H9 (cell line): ENCODE measurements at regions not wholly inside any gene's neighbourhood (a gene's known extent, or its start where the extent isn't known, plus 50 kb on each side); places are given as distances from the start of the nearest gene placed in this dataset.

Experiments
- DNase-seq: peaks from one replicate; pipeline ENCODE4 v3.0.0-alpha.2; 2017
- H2AFZ ChIP-seq: one replicate; pipeline ENCODE4 v1.6.1; 2013; ENCODE audit warnings: mild to moderate bottlenecking, low read length, control low read depth, moderate library complexity
- H2AK5ac ChIP-seq: 2 replicates; pipeline ENCODE4 v1.6.1; 2013; ENCODE audit warnings: low read length, control low read depth, mixed read lengths; ENCODE audit not compliant: insufficient read length
- H2BK120ac ChIP-seq: one replicate; pipeline ENCODE4 v1.6.1; 2013; ENCODE audit warnings: low read depth, mild to moderate bottlenecking, low read length, control low read depth, inconsistent platforms; ENCODE audit not compliant: poor library complexity, severe bottlenecking
- H2BK12ac ChIP-seq: 2 replicates; pipeline ENCODE4 v1.6.1; 2013; ENCODE audit warnings: low read length, control low read depth, mixed read lengths, low read depth; ENCODE audit not compliant: insufficient read length
- H2BK15ac ChIP-seq: 2 replicates; pipeline ENCODE4 v1.6.1; 2013; ENCODE audit warnings: low read depth, low read length, control low read depth
- H2BK20ac ChIP-seq: one replicate; pipeline ENCODE4 v1.6.1; 2013; ENCODE audit warnings: low read depth, mild to moderate bottlenecking, low read length, control low read depth, inconsistent platforms; ENCODE audit not compliant: poor library complexity, severe bottlenecking
- H2BK5ac ChIP-seq: 2 replicates; pipeline ENCODE4 v1.6.1; 2013; ENCODE audit warnings: low read length, control low read depth, mixed read lengths; ENCODE audit not compliant: insufficient read length
- H3K14ac ChIP-seq: 2 replicates; pipeline ENCODE4 v1.6.1; 2013; ENCODE audit warnings: low read length, control low read depth; ENCODE audit not compliant: insufficient read depth
- H3K18ac ChIP-seq: 2 replicates; pipeline ENCODE4 v1.6.1; 2013; ENCODE audit warnings: low read depth, mild to moderate bottlenecking, mixed read lengths, low read length, control low read depth; ENCODE audit not compliant: insufficient read length
- H3K23ac ChIP-seq: 2 replicates; pipeline ENCODE4 v1.6.1; 2013; ENCODE audit warnings: low read length, control low read depth, mixed read lengths, low read depth; ENCODE audit not compliant: insufficient read length
- H3K23me2 ChIP-seq: 2 replicates; pipeline ENCODE4 v1.6.1; 2013; ENCODE audit warnings: low read depth, mild to moderate bottlenecking, mixed read lengths, low read length, control low read depth; ENCODE audit not compliant: insufficient read length, poor library complexity, severe bottlenecking
- H3K27ac ChIP-seq: 2 replicates; pipeline ENCODE4 v1.5.1; 2013; ENCODE audit warnings: low read length, control low read depth, mixed read lengths, low read depth; ENCODE audit not compliant: insufficient read length
- H3K27me3 ChIP-seq: 2 replicates; pipeline ENCODE4 v1.6.1; 2013; ENCODE audit warnings: low read length, control low read depth, inconsistent platforms; ENCODE audit not compliant: insufficient read depth
- H3K4ac ChIP-seq: 2 replicates; pipeline ENCODE4 v1.6.1; 2013; ENCODE audit warnings: low read depth, mild to moderate bottlenecking, control low read depth, inconsistent platforms, low read length, moderate library complexity
- H3K4me1 ChIP-seq: 2 replicates; pipeline ENCODE4 v1.6.1; 2013; ENCODE audit warnings: low read length, control low read depth, inconsistent platforms; ENCODE audit not compliant: insufficient read depth
- H3K4me2 ChIP-seq: 2 replicates; pipeline ENCODE4 v1.6.1; 2013; ENCODE audit warnings: low read length, control low read depth, mixed read lengths; ENCODE audit not compliant: insufficient read length, insufficient read depth
- H3K56ac ChIP-seq: 2 replicates; pipeline ENCODE4 v1.6.1; 2013; ENCODE audit warnings: low read depth, mild to moderate bottlenecking, mixed read lengths, low read length, control low read depth; ENCODE audit not compliant: insufficient read length
- H3K79me1 ChIP-seq: 2 replicates; pipeline ENCODE4 v1.6.1; 2013; ENCODE audit warnings: low read depth, mild to moderate bottlenecking, moderate library complexity, low read length, control low read depth, inconsistent platforms; ENCODE audit not compliant: insufficient read depth, poor library complexity, severe bottlenecking
- H3K79me2 ChIP-seq: 2 replicates; pipeline ENCODE4 v1.6.1; 2013; ENCODE audit warnings: low read length, control low read depth, inconsistent platforms; ENCODE audit not compliant: insufficient read depth
- H3K9ac ChIP-seq: 2 replicates; pipeline ENCODE4 v1.6.1; 2013; ENCODE audit warnings: low read length, control low read depth, mixed read lengths; ENCODE audit not compliant: insufficient read length; ENCODE audit errors: extremely low read depth
- H3K9me3 ChIP-seq: one replicate; pipeline ENCODE4 v1.6.1; 2013; ENCODE audit warnings: low read depth, low read length, inconsistent platforms; ENCODE audit not compliant: control insufficient read depth
- H3T11ph ChIP-seq: one replicate; pipeline ENCODE4 v1.6.1; 2013; ENCODE audit warnings: mild to moderate bottlenecking, low read length, control low read depth, inconsistent platforms
- H4K20me1 ChIP-seq: one replicate; pipeline ENCODE4 v1.6.1; 2013; ENCODE audit not compliant: control insufficient read depth, insufficient read length, insufficient read depth
- H4K5ac ChIP-seq: 2 replicates; pipeline ENCODE4 v1.6.1; 2013; ENCODE audit warnings: low read depth, mild to moderate bottlenecking, mixed read lengths, low read length, control low read depth; ENCODE audit not compliant: insufficient read length
- H4K8ac ChIP-seq: replicated peaks from 2 replicates; pipeline ENCODE4 v1.6.1; 2013; ENCODE audit warnings: low read length, control low read depth, mixed read lengths, low read depth; ENCODE audit not compliant: insufficient read length
- H4K91ac ChIP-seq: 2 replicates; pipeline ENCODE4 v1.6.1; 2013; ENCODE audit warnings: low read depth, mild to moderate bottlenecking, moderate library complexity, mixed read lengths, low read length, control low read depth; ENCODE audit not compliant: insufficient read length
- H3K27ac Mint-ChIP-seq, 3 experiments: 2 replicates in 2 of 3; 3 replicates in 1 of 3; pipeline ENCODE4 v1.8.0; 2020 to 2021; ENCODE audit warnings: mixed read lengths in 3 of 3, mild to moderate bottlenecking in 1 of 3, moderate library complexity in 1 of 3
- H3K27me3 Mint-ChIP-seq: 2 replicates; pipeline ENCODE4 v1.8.0; 2021; ENCODE audit warnings: low read depth, mild to moderate bottlenecking, moderate library complexity, mixed read lengths
- H3K36me3 Mint-ChIP-seq, 3 experiments: 2 replicates in 2 of 3; 3 replicates in 1 of 3; pipeline ENCODE4 v1.8.0; 2020 to 2021; ENCODE audit warnings: low read depth in 3 of 3, mixed read lengths in 3 of 3; ENCODE audit not compliant: insufficient read depth in 1 of 3
- H3K4me1 Mint-ChIP-seq, 2 experiments: 2 replicates each; pipeline ENCODE4 v1.8.0; 2020; ENCODE audit warnings: mixed read lengths in 2 of 2
- H3K4me3 Mint-ChIP-seq, 2 experiments: 2 replicates in 1 of 2; 3 replicates in 1 of 2; pipeline ENCODE4 v1.8.0; 2020 to 2021; ENCODE audit warnings: mild to moderate bottlenecking in 2 of 2, mixed read lengths in 2 of 2, moderate library complexity in 1 of 2
- H3K9me3 Mint-ChIP-seq, 2 experiments: 2 replicates in 1 of 2; 3 replicates in 1 of 2; pipeline ENCODE4 v1.8.0; 2020; ENCODE audit warnings: mild to moderate bottlenecking in 2 of 2, mixed read lengths in 2 of 2, moderate library complexity in 1 of 2
- CTCF ChIP-seq: fragments of 200-600 bp; sonication (generic); conservative IDR thresholded peaks from 3 replicates; pipeline ENCODE4 v1.8.0; 2021; ENCODE audit warnings: antibody characterized with exemption, mild to moderate bottlenecking
- WGBS: extraction: QIAGEN DNeasy Blood & Tissue Kit; methylation state at CpG from one replicate; pipeline ENCODE4 v1.1.7; 2013; ENCODE audit warnings: missing lambda C conversion rate, low lambda C conversion rate, mixed read lengths; ENCODE audit not compliant: insufficient read length; ENCODE audit errors: extremely low coverage; 5-methylcytosine and 5-hydroxymethylcytosine counted together

GRCh38 chr17:83019376-83019775 lies 60.0 kb upstream of the METRNL start:
- no peak for TF ChIP-seq CTCF

More at GRCh38 chr17:83019376-83019775, 60.0 kb upstream of the METRNL start:
- Histone ChIP-seq H4K91ac (no peak overlapping the region), H3K79me1 (no peaks in the 10 kb centered on the region), H3K79me2 (no peaks in the 10 kb centered on the region), H2BK15ac (no peak overlapping the region), H3K23me2 (no peaks in the 10 kb centered on the region), H3K4me2 (no peak overlapping the region), H2BK120ac (no peak overlapping the region), H3K18ac (no peak overlapping the region), H3K56ac (no peak overlapping the region), H3K23ac (no peak overlapping the region), H3K4ac (no peak overlapping the region), H4K5ac (no peak overlapping the region), H2BK12ac (no peak overlapping the region), H3K4me1 (no peaks in the 10 kb centered on the region), H3K9me3 (peaks cover 3% of the 10 kb centered on the region), H3T11ph (no peak overlapping the region), H2BK5ac (no peak overlapping the region), H3K27ac (no peak overlapping the region), H3K9ac (no peak overlapping the region), H3K14ac (no peak overlapping the region), H4K20me1 (no peaks in the 10 kb centered on the region), H2BK20ac (no peak overlapping the region), H2AFZ (no peak overlapping the region), H2AK5ac (no peak overlapping the region), H3K27me3 (no peaks in the 10 kb centered on the region), H4K8ac (no peak overlapping the region)
- Mint-ChIP-seq H3K36me3 (peaks cover 0 to 2% (median 0%) of the 10 kb centered on the region in 3 experiments; a peak in 1 of 7 replicates), H3K27me3 (no peaks in the 10 kb centered on the region), H3K4me1 (no peaks in the 10 kb centered on the region), H3K27ac (no peak overlapping the region), H3K4me3 (no peak overlapping the region), H3K9me3 (no peaks in the 10 kb centered on the region; a peak in 1 of 5 replicates)
- WGBS: no CpG with 5 or more reads among the region's 10 CpGs
- no peak for DNase-seq
